ENCODE measurements at regions not wholly inside any gene's neighbourhood (a gene's known extent, or its start where the extent isn't known, plus 50 kb on each side); places are given as distances from the start of the nearest gene placed in this dataset.

DNA sequence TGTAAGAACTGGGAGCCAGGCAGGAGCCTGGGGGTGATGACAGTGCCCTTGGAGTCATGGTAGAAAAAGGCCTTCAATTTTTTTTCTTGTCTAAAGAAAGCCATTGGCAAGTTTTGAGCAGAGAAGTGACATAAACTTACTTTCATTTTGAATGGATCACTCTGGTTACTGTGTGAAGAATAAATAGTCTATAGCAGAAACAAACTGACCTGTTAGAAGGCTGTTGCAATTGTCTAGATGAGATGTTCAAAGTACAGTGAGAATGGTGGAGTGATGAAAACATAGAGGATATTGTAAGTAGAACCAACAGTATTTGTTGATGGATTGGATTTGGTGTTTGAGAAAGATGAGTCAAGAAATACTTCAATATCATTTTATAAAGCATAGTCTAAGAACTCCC lies 439.9 kb downstream of the TBL1XR1 start:
- TF ChIP-seq, protein P1, sequence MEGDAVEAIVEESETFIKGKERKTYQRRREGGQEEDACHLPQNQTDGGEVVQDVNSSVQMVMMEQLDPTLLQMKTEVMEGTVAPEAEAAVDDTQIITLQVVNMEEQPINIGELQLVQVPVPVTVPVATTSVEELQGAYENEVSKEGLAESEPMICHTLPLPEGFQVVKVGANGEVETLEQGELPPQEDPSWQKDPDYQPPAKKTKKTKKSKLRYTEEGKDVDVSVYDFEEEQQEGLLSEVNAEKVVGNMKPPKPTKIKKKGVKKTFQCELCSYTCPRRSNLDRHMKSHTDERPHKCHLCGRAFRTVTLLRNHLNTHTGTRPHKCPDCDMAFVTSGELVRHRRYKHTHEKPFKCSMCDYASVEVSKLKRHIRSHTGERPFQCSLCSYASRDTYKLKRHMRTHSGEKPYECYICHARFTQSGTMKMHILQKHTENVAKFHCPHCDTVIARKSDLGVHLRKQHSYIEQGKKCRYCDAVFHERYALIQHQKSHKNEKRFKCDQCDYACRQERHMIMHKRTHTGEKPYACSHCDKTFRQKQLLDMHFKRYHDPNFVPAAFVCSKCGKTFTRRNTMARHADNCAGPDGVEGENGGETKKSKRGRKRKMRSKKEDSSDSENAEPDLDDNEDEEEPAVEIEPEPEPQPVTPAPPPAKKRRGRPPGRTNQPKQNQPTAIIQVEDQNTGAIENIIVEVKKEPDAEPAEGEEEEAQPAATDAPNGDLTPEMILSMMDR (IDR thresholded peaks at IDR 0.05; ENCODE audit: insufficient read depth, low read depth, low read length), result no peak
- TF ChIP-seq EZH2 (IDR thresholded peaks at IDR 0.05; ENCODE audit: insufficient read depth, low read length), result no peak

All from astrocyte (in vitro differentiated cells and primary cell).